ENCODE measurements at regions not wholly inside any gene's neighbourhood (a gene's known extent, or its start where the extent isn't known, plus 50 kb on each side); places are given as distances from the start of the nearest gene placed in this dataset.

DNA sequence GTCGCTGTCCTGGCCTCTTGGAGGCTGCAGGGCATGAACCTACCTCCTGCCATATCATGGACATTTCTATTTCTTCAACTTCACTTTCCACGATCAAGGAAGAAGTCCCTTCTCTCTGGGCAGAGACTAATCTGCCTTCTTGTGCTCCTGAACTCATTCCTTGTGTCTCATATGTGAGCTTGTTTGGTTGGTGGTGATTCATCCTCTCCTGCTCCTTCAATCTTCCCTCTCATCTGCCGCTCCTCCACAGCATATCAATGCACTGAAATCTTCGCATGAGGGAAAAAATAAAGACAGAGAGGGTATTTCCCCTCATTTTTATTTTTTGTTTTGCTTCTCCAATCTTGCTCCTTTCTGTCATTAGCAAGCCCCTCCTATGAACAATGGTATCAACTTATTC is 571.7 kb upstream of the GOT2 start:
- intact Hi-C loops (cut with DNase I): no loop called here

DNA sequence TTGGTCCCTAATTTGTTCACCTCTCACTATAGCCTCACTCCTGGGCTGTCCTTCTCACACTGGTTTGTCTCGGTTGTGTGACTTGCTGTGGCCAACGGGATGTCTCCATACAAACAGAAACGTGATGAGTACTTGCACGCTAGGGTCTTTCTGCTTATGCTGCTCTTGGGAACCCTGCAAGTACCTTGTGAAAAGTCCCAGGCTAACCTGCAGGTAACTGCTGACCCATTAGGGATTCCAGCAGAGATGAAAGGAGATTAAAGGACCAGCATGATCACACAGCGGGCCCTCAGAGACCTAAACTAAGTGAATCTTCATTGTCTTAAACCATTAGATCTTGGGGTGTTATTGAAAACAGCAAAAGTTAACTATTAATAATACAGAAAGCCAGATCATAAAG is 562.8 kb upstream of the GOT2 start:
- no peak overlapping the region for H3K27ac ChIP-seq
- no peak for TF ChIP-seq POLR2A (IDR thresholded peaks at IDR 0.05)
- TF ChIP-seq, protein P1, sequence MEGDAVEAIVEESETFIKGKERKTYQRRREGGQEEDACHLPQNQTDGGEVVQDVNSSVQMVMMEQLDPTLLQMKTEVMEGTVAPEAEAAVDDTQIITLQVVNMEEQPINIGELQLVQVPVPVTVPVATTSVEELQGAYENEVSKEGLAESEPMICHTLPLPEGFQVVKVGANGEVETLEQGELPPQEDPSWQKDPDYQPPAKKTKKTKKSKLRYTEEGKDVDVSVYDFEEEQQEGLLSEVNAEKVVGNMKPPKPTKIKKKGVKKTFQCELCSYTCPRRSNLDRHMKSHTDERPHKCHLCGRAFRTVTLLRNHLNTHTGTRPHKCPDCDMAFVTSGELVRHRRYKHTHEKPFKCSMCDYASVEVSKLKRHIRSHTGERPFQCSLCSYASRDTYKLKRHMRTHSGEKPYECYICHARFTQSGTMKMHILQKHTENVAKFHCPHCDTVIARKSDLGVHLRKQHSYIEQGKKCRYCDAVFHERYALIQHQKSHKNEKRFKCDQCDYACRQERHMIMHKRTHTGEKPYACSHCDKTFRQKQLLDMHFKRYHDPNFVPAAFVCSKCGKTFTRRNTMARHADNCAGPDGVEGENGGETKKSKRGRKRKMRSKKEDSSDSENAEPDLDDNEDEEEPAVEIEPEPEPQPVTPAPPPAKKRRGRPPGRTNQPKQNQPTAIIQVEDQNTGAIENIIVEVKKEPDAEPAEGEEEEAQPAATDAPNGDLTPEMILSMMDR (IDR thresholded peaks at IDR 0.05): no peak
- no peaks in the 10 kb centered on the region for H3K27me3 ChIP-seq
- H3K4me1 ChIP-seq: no peaks in the 10 kb centered on the region
- intact Hi-C loops (cut with DNase I): no loop called here
- no peak overlapping the region for H3K4me3 ChIP-seq (replicated peaks in 1 of 3)
- DNase-seq: no peak
- no peaks in the 10 kb centered on the region for H3K9me3 ChIP-seq
- 47 to 49% methylated on average over 5 of the region's 5 CpGs for WGBS, 2 donors
- H3K36me3 ChIP-seq: no peaks in the 10 kb centered on the region

More for the DNA sequence above, 571.7 kb upstream of the GOT2 start:
- H3K27me3 ChIP-seq: no peaks in the 10 kb centered on the region
- H3K36me3 ChIP-seq: no peaks in the 10 kb centered on the region
- no peak for TF ChIP-seq POLR2A (IDR thresholded peaks at IDR 0.05)
- TF ChIP-seq, protein P1 (IDR thresholded peaks at IDR 0.05): no peak
- H3K27ac ChIP-seq: no peak overlapping the region
- H3K4me3 ChIP-seq (replicated peaks in 1 of 3): no peak overlapping the region
- no peak for DNase-seq
- no peaks in the 10 kb centered on the region for H3K9me3 ChIP-seq
- peaks cover 0 to 4% of the 10 kb centered on the region in 2 donors for H3K4me1 ChIP-seq
- 90 to 95% methylated on average over 4 of the region's 4 CpGs for WGBS, 2 donors

DNA sequence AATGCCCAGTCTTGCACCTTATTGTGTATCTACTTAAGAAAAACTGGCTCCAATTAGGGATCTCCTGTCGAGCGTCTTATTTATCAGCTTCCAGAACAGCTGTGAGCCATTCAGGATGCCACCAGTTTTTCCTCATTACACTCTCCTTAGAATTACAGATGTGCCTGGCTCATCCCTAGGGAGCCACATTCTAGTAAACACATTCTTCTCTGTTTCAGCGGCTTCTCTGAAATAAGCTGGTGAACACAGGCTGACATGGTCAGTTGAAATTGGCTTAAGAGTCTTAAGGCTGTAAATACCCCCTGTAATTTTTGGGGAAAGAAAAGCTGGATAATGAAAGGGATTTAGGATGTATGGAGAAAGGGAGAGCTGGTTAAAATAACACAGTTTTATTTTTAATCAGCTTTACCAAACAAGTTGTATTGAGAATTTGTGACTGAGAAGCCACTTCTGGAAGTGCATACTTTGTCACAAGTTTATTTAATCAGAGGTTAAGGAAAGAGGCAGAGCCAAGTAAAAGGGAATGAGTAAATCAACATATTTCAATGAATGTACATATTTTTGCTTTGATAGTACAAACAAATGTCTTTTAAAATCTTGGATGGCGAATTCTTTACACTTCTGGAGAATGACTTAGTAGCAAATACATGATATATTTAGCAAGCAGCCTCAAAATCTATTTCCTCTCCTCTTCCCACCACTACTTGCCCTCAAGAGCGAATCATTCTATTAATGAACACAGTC is 562.0 kb upstream of the GOT2 start:
- no peak for DNase-seq
- Histone ChIP-seq H3K4me1 (no peaks in the 10 kb centered on the region), H3K27ac (no peak overlapping the region), H3K9me3 (no peaks in the 10 kb centered on the region), H3K27me3 (no peaks in the 10 kb centered on the region), H3K4me3 (replicated peaks in 1 of 3) (no peak overlapping the region), H3K36me3 (no peaks in the 10 kb centered on the region)
- WGBS, 2 donors: 46 to 51% methylated on average over 5 of the region's 5 CpGs
- intact Hi-C loops (cut with DNase I): no loop called here
- no peak for TF ChIP-seq POLR2A (IDR thresholded peaks at IDR 0.05)
- TF ChIP-seq, protein P1 (IDR thresholded peaks at IDR 0.05): no peak

DNA sequence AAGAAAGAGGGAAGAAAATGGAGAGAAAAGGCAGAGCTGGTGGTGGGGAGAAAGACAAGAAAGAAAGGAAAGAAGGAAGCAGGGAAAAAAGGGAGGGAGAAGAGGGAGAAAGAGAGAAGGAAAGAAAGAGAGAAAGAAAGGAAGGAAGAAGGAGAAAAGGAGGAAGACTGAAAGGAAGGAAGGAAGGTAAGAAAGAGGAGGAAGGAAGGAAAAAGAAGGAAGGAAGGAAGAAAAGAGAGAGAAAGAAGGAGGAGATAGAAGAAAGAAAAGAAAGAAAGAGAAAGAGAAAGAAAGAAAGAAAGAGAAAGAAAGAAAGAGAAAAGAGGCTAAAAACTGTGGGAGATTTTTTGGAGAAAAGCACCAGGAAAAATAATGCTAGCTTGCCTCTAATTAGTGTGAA is 561.4 kb upstream of the GOT2 start:
- no peak for TF ChIP-seq POLR2A (IDR thresholded peaks at IDR 0.05)
- TF ChIP-seq, protein P1 (IDR thresholded peaks at IDR 0.05): no peak
- H3K9me3 ChIP-seq: no peaks in the 10 kb centered on the region
- intact Hi-C loops (cut with DNase I): no loop called here
- no peak overlapping the region for H3K27ac ChIP-seq
- H3K27me3 ChIP-seq: no peaks in the 10 kb centered on the region
- no peaks in the 10 kb centered on the region for H3K36me3 ChIP-seq
- no peaks in the 10 kb centered on the region for H3K4me1 ChIP-seq
- no peak for DNase-seq
- no peak overlapping the region for H3K4me3 ChIP-seq (replicated peaks in 1 of 3)

DNA sequence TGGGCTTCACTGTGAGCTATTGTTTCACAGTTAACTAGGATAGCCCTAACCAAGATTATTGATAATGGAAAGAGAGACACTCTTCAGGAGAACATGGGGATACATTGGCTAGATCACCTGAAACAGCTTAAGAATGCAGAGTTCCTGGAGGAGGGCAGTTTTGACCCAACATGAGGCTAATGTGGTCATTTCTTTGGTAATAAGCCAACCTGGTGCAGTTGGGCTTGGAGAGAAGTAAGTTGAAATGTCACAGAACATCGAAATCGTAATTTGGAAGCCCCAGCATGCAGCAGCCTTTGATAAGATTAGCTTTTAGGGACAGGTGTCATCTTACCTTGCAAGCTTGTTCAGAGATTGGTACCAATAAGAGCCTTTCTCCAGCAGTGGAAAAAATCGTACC is 556.6 kb upstream of the GOT2 start:
- intact Hi-C loops (cut with DNase I): no loop called here
- no peak for DNase-seq
- no peaks in the 10 kb centered on the region for H3K4me1 ChIP-seq
- TF ChIP-seq, protein P1 (IDR thresholded peaks at IDR 0.05): no peak
- TF ChIP-seq POLR2A (IDR thresholded peaks at IDR 0.05): no peak
- H3K27me3 ChIP-seq: no peaks in the 10 kb centered on the region
- WGBS, 2 donors: 79 to 88% methylated on average over 3 of the region's 3 CpGs
- no peaks in the 10 kb centered on the region for H3K9me3 ChIP-seq
- no peak overlapping the region for H3K4me3 ChIP-seq (replicated peaks in 1 of 3)
- H3K36me3 ChIP-seq: no peaks in the 10 kb centered on the region
- no peak overlapping the region for H3K27ac ChIP-seq
